Osteoblast (primary cell): ENCODE measurements at regions not wholly inside any gene's neighbourhood (a gene's known extent, or its start where the extent isn't known, plus 50 kb on each side); places are given as distances from the start of the nearest gene placed in this dataset.

Experiments
- DNase-seq: peaks from one replicate; pipeline ENCODE4 v3.0.0; 2011; ENCODE audit warnings: low spot score, mixed read lengths; ENCODE audit not compliant: insufficient read length; ENCODE audit errors: missing footprints
- H2AFZ ChIP-seq: 2 replicates; pipeline ENCODE4 v1.6.0; 2011; ENCODE audit warnings: mild to moderate bottlenecking, low read length
- H3K27ac ChIP-seq: 2 replicates; pipeline ENCODE4 v1.5.1; 2011; ENCODE audit warnings: mild to moderate bottlenecking, low read depth, low read length, moderate library complexity
- H3K27me3 ChIP-seq: 2 replicates; pipeline ENCODE4 v1.6.0; 2012; ENCODE audit warnings: mild to moderate bottlenecking, control low read depth, inconsistent platforms, low read length, moderate library complexity; ENCODE audit not compliant: insufficient read depth
- H3K36me3 ChIP-seq: 2 replicates; pipeline ENCODE4 v1.5.1; 2011; ENCODE audit warnings: mild to moderate bottlenecking, low read length, control low read depth, moderate library complexity; ENCODE audit not compliant: insufficient read depth
- H3K4me1 ChIP-seq: 2 replicates; pipeline ENCODE4 v1.5.1; 2011; ENCODE audit warnings: mild to moderate bottlenecking, low read length, control low read depth, moderate library complexity; ENCODE audit not compliant: insufficient read depth
- H3K4me2 ChIP-seq: 2 replicates; pipeline ENCODE4 v1.6.0; 2011; ENCODE audit warnings: mild to moderate bottlenecking, low read length; ENCODE audit not compliant: insufficient read depth
- H3K4me3 ChIP-seq: fragments of 200-600 bp; sonication (generic); 3 replicates; pipeline ENCODE4 v1.5.1; 2012; ENCODE audit warnings: mild to moderate bottlenecking, low read length, inconsistent platforms; ENCODE audit not compliant: insufficient read depth
- H3K79me2 ChIP-seq: 2 replicates; pipeline ENCODE4 v1.6.0; 2012; ENCODE audit warnings: mild to moderate bottlenecking, low read length, control low read depth, inconsistent platforms; ENCODE audit not compliant: insufficient read depth
- H3K9me3 ChIP-seq: 2 replicates; pipeline ENCODE4 v1.5.1; 2011; ENCODE audit warnings: low read depth, low read length, control low read depth
- H4K20me1 ChIP-seq: 2 replicates; pipeline ENCODE4 v1.6.0; 2012; ENCODE audit warnings: mild to moderate bottlenecking, low read length, control low read depth; ENCODE audit not compliant: insufficient read depth
- CTCF ChIP-seq: IDR thresholded peaks from 2 replicates; pipeline ENCODE4 v1.5.1; 2011; ENCODE audit warnings: mild to moderate bottlenecking, low read depth, low read length, moderate library complexity; ENCODE audit errors: extremely low read depth

GRCh38 chr1:93744299-93744988 lies 62.8 kb upstream of the BCAR3 start:
- Histone ChIP-seq H3K4me1 (no peaks in the 10 kb centered on the region), H3K27me3 (no peaks in the 10 kb centered on the region), H4K20me1 (no peaks in the 10 kb centered on the region), H3K36me3 (no peaks in the 10 kb centered on the region), H3K4me3 (no peak overlapping the region), H3K9me3 (peaks cover 3% of the 10 kb centered on the region), H3K4me2 (no peak overlapping the region), H3K27ac (no peak overlapping the region), H3K79me2 (no peaks in the 10 kb centered on the region), H2AFZ (peak overlapping the region; percentile 18)
- no peak for DNase-seq
- no peak for TF ChIP-seq CTCF

- Histone ChIP-seq H3K4me2 (no peak overlapping the region), H3K4me3 (no peak overlapping the region), H3K79me2 (no peaks in the 10 kb centered on the region), H3K4me1 (peaks cover 7% of the 10 kb centered on the region), H3K27ac (no peak overlapping the region), H3K36me3 (no peaks in the 10 kb centered on the region), H3K9me3 (peaks cover 3% of the 10 kb centered on the region), H4K20me1 (no peaks in the 10 kb centered on the region), H3K27me3 (no peaks in the 10 kb centered on the region), H2AFZ (no peak overlapping the region)
- no peak for DNase-seq
- TF ChIP-seq CTCF: no peak
These were observed 61.8 kb upstream of the BCAR3 start for GRCh38 chr1:93743465-93743864.

GRCh38 chr1:93740601-93741031 lies 59.0 kb upstream of the BCAR3 start:
- no peak for TF ChIP-seq CTCF
- no peaks in the 10 kb centered on the region for H4K20me1 ChIP-seq
- no peak overlapping the region for H3K4me3 ChIP-seq
- no peaks in the 10 kb centered on the region for H3K27me3 ChIP-seq
- DNase-seq: no peak
- H3K36me3 ChIP-seq: no peaks in the 10 kb centered on the region
- no peaks in the 10 kb centered on the region for H3K9me3 ChIP-seq
- no peaks in the 10 kb centered on the region for H3K79me2 ChIP-seq
- H3K27ac ChIP-seq: no peak overlapping the region
- H3K4me2 ChIP-seq: no peak overlapping the region
- peaks cover 28% of the 10 kb centered on the region for H3K4me1 ChIP-seq
- H2AFZ ChIP-seq: no peak overlapping the region

GRCh38 chr1:93740157-93740556 lies 58.5 kb upstream of the BCAR3 start:
- no peak for DNase-seq
- Histone ChIP-seq H3K27me3 (no peaks in the 10 kb centered on the region), H3K79me2 (no peaks in the 10 kb centered on the region), H3K9me3 (no peaks in the 10 kb centered on the region), H3K27ac (no peak overlapping the region), H4K20me1 (no peaks in the 10 kb centered on the region), H2AFZ (no peak overlapping the region), H3K4me2 (no peak overlapping the region), H3K4me1 (peaks cover 33% of the 10 kb centered on the region), H3K4me3 (no peak overlapping the region), H3K36me3 (no peaks in the 10 kb centered on the region)
- no peak for TF ChIP-seq CTCF
